Skeletal muscle satellite cell (primary cell): ENCODE measurements at regions not wholly inside any gene's neighbourhood (a gene's known extent, or its start where the extent isn't known, plus 50 kb on each side); places are given as distances from the start of the nearest gene placed in this dataset.

Experiments used
- H3K27me3 ChIP-seq: 2 replicates; pipeline ENCODE4 v1.7.0; 2013; ENCODE audit warnings: low read length; ENCODE audit not compliant: control insufficient read depth, insufficient read depth
- H3K36me3 ChIP-seq: 2 replicates; pipeline ENCODE4 v1.7.0; 2013; ENCODE audit warnings: mild to moderate bottlenecking, control low read depth, low read length; ENCODE audit not compliant: insufficient read depth
- H3K4me1 ChIP-seq: 2 replicates; pipeline ENCODE4 v1.7.0; 2013; ENCODE audit warnings: low read length; ENCODE audit not compliant: control insufficient read depth, insufficient read depth
- H3K4me2 ChIP-seq: 2 replicates; pipeline ENCODE4 v1.7.0; 2013; ENCODE audit warnings: mild to moderate bottlenecking, low read length
- H3K4me3 ChIP-seq: 2 replicates; pipeline ENCODE4 v1.7.0; 2013; ENCODE audit warnings: low read length
- H3K9ac ChIP-seq: 2 replicates; pipeline ENCODE4 v1.7.0; 2013; ENCODE audit warnings: mild to moderate bottlenecking, low read depth, low read length, moderate library complexity
- H3K9me3 ChIP-seq: replicated peaks from 2 replicates; pipeline ENCODE4 v1.7.0; 2013; ENCODE audit warnings: mild to moderate bottlenecking, control low read depth, low read length

GRCh38 chr7:132072873-132073272 lies 503.4 kb downstream of the PLXNA4 start:
- H3K4me3 ChIP-seq, result no peak overlapping the region
- no peaks in the 10 kb centered on the region for H3K4me1 ChIP-seq
- no peak overlapping the region for H3K9ac ChIP-seq

GRCh38 chr7:132072165-132072564 lies 504.1 kb downstream of the PLXNA4 start:
- Histone ChIP-seq H3K36me3 (no peaks in the 10 kb centered on the region), H3K4me1 (peaks cover 3% of the 10 kb centered on the region)

More at GRCh38 chr7:132072873-132073272, 503.4 kb downstream of the PLXNA4 start:
- Histone ChIP-seq H3K9me3 (no peaks in the 10 kb centered on the region), H3K36me3 (no peaks in the 10 kb centered on the region), H3K27me3 (peaks cover 5% of the 10 kb centered on the region), H3K4me2 (no peak overlapping the region)

DNA sequence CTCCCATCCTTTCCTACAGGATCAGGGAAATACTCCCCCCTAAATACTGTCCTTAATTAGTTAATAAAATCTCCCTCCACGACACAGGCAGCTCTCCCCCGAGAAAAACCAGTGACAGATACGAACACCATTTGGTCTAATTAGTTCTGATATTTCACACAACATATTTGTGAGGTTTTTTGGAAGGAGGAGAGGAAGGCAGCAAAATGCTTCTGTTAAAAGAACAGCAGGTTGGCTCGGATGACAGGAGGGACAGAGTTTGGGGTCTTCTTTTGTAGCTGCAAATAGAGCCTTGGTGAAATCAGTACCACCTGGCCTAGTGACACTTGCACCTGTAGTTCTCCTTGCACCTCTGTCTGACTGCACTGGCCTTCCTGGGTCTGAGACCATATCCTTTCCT lies 507.0 kb downstream of the PLXNA4 start:
- no peak overlapping the region for H3K4me2 ChIP-seq
- H3K27me3 ChIP-seq, result no peaks in the 10 kb centered on the region
- H3K9me3 ChIP-seq, result no peaks in the 10 kb centered on the region
- H3K36me3 ChIP-seq, result no peaks in the 10 kb centered on the region
- no peak overlapping the region for H3K9ac ChIP-seq
- H3K4me1 ChIP-seq, result peaks cover 30% of the 10 kb centered on the region
- H3K4me3 ChIP-seq, result no peak overlapping the region

More at GRCh38 chr7:132072165-132072564, 504.1 kb downstream of the PLXNA4 start:
- Histone ChIP-seq H3K4me2 (no peak overlapping the region), H3K4me3 (no peak overlapping the region), H3K9ac (no peak overlapping the region), H3K9me3 (no peaks in the 10 kb centered on the region), H3K27me3 (peaks cover 5% of the 10 kb centered on the region)

- H3K4me1 ChIP-seq, result peaks cover 36% of the 10 kb centered on the region
- no peaks in the 10 kb centered on the region for H3K9me3 ChIP-seq
- no peaks in the 10 kb centered on the region for H3K27me3 ChIP-seq
- no peaks in the 10 kb centered on the region for H3K36me3 ChIP-seq
- peak overlapping the region; percentile 70 for H3K4me2 ChIP-seq
- peak overlapping the region; percentile 50 for H3K4me3 ChIP-seq
- peak overlapping the region; percentile 60 for H3K9ac ChIP-seq
These were observed 509.5 kb downstream of the PLXNA4 start for GRCh38 chr7:132066761-132067171.

- H3K4me2 ChIP-seq, result peak overlapping the region; percentile 70
- peak overlapping the region; percentile 50 for H3K4me3 ChIP-seq
- no peaks in the 10 kb centered on the region for H3K36me3 ChIP-seq
- no peaks in the 10 kb centered on the region for H3K27me3 ChIP-seq
- peaks cover 36% of the 10 kb centered on the region for H3K4me1 ChIP-seq
- H3K9ac ChIP-seq, result peak overlapping the region; percentile 60
- no peaks in the 10 kb centered on the region for H3K9me3 ChIP-seq
These were observed 509.7 kb upstream of the PODXL start for GRCh38 chr7:132065989-132066603.

DNA sequence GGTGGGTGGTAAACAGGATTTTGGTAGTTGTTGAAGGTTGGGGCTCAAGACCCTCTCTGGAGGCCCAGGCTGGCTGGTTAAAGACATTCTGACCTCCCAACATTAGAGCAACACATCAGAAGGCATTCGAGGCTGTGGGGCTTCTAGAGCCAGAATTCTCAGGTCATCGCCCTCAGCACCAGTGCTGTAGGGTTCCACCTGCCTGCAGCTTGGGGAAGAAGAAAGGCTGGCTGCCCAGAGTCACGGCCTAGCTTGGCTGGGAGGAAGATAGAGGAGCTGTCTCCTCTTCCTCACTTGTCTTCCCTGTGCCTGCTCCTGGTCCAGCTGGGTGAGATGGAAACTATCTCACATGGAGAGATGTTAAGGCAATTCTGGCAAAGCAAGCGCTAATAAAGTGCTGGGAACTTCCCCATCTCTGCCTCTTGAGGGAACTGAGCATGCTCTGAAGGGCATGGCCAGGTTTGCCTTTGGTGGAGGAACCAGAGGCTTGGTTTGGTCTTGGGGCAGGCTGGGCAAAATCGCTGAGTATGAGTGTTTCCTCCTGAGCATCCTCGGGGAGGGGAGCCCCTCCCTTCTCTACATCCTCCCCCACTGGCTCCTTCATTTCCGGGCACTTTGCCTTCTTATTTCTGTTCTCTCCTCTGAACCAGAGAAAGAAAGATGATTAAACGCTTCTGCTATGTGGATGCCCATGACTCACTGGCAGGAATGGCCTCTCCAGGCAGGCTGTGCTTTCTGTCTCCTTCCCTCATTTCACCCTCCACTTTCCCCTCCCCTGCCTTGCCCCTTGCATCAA lies 509.0 kb upstream of the PODXL start:
- Histone ChIP-seq H3K4me2 (peak overlapping the region; percentile 70), H3K4me1 (peaks cover 36% of the 10 kb centered on the region), H3K36me3 (no peaks in the 10 kb centered on the region), H3K4me3 (peak overlapping the region; percentile 50), H3K27me3 (no peaks in the 10 kb centered on the region), H3K9me3 (no peaks in the 10 kb centered on the region), H3K9ac (peak overlapping the region; percentile 60)

DNA sequence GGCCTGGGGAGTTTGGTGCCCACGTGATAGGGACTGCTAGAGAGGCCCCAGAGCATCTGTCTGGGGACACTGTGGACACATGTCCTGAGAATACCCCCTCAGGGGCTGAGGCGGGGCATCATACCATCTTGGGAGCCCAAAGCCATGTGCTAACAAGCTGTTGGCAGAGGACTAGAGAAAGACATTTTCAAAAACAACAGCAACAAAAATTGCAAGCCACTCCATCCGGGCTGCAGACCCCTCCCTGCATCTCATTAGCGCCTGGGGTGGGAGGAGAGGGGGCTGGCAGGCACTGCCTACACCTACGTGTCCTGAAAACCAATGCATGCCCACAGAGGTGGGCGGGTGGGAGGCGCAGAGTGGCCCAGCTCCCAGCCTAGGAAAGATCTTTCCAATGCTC lies 507.4 kb upstream of the PODXL start:
- H3K4me3 ChIP-seq, result no peak overlapping the region
- peaks cover 36% of the 10 kb centered on the region for H3K4me1 ChIP-seq
- H3K9me3 ChIP-seq, result no peaks in the 10 kb centered on the region
- H3K36me3 ChIP-seq, result no peaks in the 10 kb centered on the region
- H3K4me2 ChIP-seq, result no peak overlapping the region
- no peak overlapping the region for H3K9ac ChIP-seq
- H3K27me3 ChIP-seq, result no peaks in the 10 kb centered on the region

DNA sequence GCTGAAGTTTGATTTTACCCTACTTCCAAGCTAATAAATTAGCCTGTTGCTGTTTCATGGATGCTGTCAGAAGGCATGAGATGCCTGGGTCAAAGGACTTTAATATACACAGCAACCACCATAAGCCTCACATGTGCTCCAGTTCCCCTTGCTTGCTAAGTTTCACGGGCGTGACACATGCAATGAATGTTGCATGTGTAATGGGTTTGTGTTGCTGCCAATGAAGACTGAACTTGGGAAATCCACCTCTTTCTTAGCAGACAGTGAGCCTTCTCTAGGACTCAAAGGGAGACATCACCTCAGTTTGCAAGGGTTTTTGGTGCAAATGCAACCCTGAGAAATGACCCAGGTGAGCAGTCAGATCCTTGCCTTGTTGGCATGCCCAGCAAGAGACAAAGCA lies 505.5 kb upstream of the PODXL start:
- Histone ChIP-seq H3K4me3 (no peak overlapping the region), H3K4me1 (peaks cover 30% of the 10 kb centered on the region), H3K9ac (no peak overlapping the region)

DNA sequence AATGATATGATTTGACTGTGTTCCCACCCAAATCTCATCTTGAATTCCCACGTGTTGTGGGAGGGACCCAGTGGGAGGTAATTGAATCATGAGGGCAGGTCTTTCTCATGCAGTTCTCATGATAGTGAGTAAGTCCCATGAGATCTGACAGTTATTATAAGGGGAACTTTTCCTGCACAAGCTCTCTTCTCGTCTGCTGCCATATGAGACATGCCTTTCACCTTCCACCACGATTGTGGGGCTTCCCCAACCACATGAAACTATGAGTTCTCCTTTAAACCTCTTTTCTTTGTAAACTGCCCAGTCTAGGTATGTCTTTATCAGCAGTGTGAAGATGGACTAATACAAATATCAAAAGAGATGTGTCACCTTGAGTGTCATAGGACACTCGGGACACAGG lies 502.7 kb upstream of the PODXL start:
- H3K9me3 ChIP-seq, result no peaks in the 10 kb centered on the region
- no peak overlapping the region for H3K4me2 ChIP-seq
- H3K4me3 ChIP-seq, result no peak overlapping the region
- H3K9ac ChIP-seq, result no peak overlapping the region
- no peaks in the 10 kb centered on the region for H3K36me3 ChIP-seq
- H3K27me3 ChIP-seq, result peaks cover 7% of the 10 kb centered on the region
- H3K4me1 ChIP-seq, result peaks cover 4% of the 10 kb centered on the region

More for the DNA sequence above, 505.5 kb upstream of the PODXL start:
- Histone ChIP-seq H3K4me2 (no peak overlapping the region), H3K9me3 (no peaks in the 10 kb centered on the region), H3K36me3 (no peaks in the 10 kb centered on the region), H3K27me3 (no peaks in the 10 kb centered on the region)

DNA sequence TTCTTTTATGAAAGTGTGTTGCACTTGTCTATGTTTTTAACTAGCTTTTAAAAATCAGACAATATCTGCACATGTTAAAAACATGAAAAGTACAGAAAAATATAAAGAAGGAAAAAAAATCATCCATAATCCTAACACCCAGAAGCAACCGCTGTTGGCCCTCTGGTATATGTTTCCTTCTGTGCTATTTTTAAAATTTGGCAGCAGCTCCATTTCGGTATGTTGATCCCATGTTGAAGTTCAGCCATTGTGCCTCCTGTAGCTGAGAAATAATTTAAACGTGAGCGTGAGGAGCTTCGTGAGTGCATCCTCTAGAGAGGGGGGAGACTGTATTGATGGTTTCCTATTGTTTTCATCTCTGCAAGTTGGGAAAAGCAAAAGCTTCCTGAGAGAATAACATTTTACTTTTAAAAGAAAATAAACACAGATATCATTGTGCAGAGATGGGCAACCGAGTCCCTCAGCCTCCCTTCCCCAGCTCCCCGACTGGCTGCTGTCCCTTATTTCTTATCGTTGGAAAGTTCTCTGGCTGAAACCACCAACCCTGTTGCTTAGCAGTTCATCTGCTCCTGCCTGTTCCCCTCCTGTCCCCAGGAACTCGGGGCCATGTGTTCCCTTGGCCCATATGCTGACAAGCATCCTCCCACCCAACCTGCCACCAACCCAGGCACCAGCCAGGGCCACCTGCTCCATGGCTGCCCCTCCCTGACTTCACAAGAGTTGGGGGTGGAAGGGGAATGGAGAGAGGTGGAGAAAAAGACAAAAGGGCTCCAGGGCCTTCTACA lies 499.1 kb upstream of the PODXL start:
- no peak overlapping the region for H3K4me2 ChIP-seq
- no peaks in the 10 kb centered on the region for H3K36me3 ChIP-seq
- no peaks in the 10 kb centered on the region for H3K4me1 ChIP-seq
- H3K9me3 ChIP-seq, result no peaks in the 10 kb centered on the region
- H3K27me3 ChIP-seq, result peaks cover 15% of the 10 kb centered on the region
- no peak overlapping the region for H3K9ac ChIP-seq
- no peak overlapping the region for H3K4me3 ChIP-seq

DNA sequence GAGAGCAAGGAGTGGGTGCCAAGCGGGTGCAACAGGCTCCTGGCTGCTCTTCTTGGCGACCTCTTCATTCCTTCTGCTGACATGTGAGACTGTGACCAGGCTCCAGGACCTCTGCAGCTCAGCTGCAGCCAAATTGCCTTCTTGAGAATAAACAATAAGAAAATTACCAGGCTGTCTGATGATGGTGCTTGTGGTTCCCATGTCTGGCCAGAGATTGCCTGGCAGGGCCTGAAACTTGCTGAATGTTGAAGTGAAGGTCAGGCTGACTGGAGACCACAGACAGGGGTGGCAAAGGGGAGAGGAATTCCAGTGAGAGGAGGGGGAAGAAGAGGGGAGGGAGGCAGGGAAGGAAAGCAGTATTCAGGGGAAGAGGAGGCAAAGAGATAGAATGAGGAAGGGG lies 497.4 kb upstream of the PODXL start:
- no peaks in the 10 kb centered on the region for H3K4me1 ChIP-seq

More for the DNA sequence above, 497.4 kb upstream of the PODXL start:
- H3K9ac ChIP-seq, result no peak overlapping the region
- H3K4me2 ChIP-seq, result no peak overlapping the region
- H3K9me3 ChIP-seq, result no peaks in the 10 kb centered on the region
- no peaks in the 10 kb centered on the region for H3K36me3 ChIP-seq
- H3K4me3 ChIP-seq, result no peak overlapping the region
- H3K27me3 ChIP-seq, result peaks cover 15% of the 10 kb centered on the region
